ENCODE measurements at regions not wholly inside any gene's neighbourhood (a gene's known extent, or its start where the extent isn't known, plus 50 kb on each side); places are given as distances from the start of the nearest gene placed in this dataset.

GRCh38 chr16:85990861-85991301, 91.9 kb downstream of the IRF8 start:
- DNase-seq (ENCODE audit: low spot score), result no peak

GRCh38 chr16:85991425-85991824, 92.5 kb downstream of the IRF8 start:
- DNase-seq (ENCODE audit: low spot score), result no peak

GRCh38 chr16:85991856-85992255, 92.9 kb downstream of the IRF8 start:
- no peak for DNase-seq (ENCODE audit: low spot score)

DNA sequence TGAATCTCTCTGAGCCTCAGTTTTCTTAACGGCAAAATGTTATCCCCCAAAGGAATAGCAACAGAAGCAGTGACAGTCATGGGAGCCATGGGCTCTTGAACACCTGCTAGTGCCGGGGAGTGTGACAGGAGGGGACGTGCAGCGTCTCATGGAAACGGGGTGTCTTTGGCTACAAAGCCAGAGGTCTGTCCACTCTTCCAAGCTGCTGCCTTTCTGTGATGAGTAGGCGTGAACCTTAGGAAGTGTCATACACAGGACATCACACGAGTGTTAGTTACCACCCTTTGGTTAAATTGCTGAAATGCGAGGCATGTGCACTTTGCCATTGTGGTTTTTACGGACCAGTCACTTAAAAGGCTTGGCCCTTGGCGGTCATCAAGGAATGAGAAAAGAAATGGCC, 93.4 kb downstream of the IRF8 start:
- no peak for DNase-seq (ENCODE audit: low spot score)

DNA sequence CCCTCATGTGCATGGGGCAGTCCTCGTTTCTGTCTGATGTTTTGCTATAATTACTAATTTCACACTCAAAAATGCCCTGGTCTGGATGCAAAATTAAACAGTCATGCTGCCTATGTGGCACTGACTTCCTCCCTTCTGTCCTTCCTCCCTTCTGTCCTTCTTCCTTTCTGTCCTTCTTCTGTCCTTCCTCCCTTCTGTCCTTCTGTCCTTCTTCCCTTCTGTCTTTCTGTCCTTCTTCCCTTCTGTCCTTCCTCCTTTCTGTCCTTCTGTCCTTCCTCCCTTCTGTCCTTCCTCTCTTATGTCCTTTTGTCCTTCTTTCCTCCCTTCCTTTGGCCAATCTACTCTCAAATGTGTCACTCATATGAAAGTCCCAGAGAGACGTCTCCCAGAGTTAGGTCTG, 93.8 kb downstream of the IRF8 start:
- DNase-seq (ENCODE audit: low spot score), result no peak

DNA sequence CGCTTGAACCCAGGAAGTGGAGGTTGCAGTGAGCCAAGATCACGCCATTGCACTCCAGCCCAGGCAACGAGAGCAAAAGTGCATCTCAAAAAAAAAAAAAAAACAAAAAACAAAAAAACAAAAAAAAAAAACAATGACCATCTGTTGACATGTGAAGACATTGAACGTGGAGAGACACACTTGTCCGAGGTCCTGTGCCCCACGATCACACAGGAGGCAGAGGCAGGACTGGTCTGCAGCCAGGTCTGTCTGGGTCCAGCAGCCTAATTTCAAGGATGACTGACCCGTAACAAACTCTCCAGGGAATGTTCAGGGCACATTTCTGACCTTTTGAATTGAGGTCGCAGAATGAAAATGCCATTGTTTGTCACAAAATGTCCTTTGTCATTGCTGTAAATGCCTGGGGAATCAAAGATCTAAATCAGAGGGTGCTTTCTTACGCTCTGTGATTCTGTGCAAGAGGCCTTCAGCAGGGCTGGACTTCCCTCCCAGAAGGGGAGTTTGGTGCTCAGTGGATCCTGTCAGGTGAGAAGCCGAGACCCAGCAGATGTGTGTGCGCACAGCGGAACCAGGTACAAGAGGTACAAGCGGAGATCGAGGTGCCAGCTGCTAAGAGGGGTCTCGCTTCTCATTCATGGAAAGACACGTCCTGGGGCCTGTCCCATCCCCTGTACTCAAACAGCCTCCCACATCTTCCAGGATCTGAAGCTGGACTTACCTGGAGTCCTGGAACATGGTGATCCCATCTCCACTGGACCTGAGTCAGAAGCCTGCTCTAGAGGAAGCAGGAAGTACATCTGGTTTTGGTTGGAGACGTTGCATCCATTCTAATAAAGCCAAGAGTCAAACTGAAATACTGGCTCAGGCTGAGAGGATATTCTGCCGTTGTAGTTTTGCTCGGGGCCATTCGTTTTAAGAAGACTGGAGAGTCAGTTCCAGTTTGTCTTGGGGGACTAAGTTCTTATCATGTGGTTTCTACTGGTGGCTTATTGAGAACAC, 95.8 kb downstream of the IRF8 start:
- DNase-seq (ENCODE audit: low spot score), result no peak

DNA sequence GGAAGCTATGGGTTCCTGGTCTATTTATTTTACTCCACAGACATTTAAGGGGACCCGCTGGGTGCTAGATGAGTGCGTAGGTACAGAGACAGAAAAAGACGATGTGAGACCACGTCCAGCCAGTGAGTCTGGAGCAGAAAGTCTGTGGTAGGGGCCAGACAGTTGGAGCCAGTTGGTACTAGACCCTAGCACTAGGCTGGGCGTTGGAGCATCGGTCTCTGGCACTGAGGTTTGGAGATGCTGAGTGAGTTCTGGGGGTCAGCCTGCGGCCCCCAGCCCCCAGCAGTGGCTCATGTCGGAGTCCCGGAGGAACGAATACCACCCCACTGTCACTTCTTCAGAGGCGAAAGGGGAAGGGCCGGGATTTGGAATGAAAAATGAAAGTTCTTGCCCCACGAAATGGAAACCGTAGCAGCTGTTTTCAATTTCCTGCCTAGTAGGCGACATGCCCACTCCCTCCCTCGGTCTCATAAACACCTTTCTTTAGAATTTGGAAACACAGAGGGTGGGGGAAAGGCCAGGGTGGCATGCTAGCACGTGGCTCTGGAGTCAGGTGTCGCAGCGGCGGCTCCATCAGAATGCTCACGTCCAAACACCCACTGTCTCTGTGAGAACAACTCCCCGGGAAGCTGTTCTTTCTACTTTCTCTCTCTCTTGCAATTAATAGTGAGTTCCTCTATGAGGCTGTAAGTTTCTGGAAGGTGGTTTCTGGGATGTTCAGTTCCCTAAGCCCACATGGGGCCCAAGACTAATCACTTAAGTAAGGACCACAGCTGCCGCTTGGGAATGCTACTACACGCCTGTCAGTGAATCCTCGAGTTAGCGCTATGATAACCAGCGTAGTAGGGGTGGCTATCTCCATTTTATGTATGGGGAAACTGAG, 96.8 kb downstream of the IRF8 start:
- no peak for DNase-seq (ENCODE audit: low spot score)

DNA sequence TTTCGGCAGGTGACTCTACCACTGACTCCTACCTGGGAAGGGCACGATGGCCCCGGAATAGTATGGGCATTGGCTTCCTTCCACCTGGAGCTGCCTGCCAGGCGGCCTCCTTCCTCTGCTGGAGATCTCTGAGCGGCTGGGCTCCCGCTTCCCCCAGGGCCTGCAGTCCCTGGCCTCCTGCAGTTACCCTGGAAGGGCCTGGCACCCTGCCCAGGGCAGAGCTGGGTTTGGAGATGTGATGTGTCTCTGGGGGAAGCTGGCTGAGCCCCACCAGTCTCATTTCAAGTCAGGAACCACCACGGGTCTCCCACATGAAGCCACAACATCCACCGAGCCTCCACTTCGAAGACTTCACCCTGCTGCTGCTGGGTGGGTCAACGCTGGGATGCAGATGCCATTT, 97.9 kb downstream of the IRF8 start:
- DNase-seq (ENCODE audit: low spot score), result no peak

DNA sequence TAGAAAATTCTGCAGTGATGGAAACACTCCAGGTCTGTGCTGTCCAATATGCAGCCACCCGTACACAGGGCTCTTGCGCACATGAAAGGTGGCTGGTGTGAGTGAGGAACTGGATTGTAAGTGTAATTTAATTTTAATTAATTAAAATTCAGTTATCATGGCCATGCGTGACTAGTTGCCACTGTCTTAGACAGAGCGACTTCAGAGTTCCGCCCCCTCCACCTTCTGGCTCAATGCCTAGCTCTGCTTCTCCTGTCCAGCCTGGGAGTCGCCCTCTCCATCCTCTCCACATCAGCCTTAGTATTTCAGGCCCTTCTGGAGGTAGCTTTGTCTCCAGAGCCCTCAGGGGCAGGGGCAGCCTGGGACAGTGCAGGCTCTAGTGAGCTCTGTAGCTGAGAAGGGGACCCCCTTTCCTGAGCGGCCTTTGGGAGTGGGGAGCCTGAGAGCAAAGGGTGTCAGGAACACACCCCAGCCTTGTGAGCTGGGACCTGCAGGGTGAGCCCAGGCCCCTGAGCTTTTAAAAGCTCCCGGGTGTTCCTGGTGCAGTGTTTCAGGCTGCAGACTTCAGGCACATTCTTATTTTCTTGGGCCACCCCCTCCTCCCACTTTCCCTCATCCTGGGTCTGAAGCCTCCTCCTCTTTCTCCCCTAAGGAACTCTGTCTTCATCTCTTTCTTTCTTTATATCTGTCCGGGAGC, 99.4 kb downstream of the IRF8 start:
- DNase-seq (ENCODE audit: low spot score), result no peak

DNA sequence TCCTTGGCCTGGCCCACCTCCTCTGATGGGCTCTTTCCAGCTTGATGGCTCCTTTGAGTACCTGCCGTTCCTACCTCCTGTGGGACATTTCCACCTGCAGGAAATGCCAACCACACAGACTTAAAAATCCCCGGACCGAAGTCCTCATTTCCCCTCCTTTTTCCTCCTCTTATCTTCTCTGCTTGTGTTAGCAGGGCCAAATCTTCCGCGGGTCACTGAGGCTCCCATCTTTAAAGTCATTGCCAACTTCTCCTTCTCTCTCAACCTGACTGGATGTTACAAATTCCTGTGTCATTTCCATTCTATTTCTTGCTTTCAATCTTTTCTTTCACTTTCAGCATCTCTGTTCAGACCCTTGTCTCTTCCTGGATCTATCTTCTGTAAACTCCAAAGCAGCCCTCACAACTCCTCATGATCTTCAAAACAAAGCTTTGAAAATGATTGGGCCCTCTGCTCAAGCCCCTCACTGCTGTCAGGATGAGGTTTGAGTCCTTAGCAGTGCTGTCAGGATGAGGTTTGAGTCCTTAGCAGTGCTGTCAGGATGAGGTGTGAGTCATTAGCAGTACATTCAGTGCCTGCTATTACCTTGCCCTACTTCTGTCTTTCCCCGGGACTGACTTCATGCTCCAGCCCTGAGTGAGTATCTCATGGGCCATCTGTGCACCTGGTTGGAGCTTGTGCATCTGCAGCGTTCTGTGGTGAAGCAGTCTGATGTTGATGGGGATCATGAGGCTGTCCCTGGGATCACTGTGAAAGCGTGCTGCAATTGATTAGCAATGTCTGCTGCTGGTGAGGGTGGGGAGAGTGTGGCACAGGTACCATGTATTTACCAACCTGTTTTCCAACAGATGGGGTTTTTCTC, 100.1 kb downstream of the IRF8 start:
- DNase-seq (ENCODE audit: low spot score), result no peak

DNA sequence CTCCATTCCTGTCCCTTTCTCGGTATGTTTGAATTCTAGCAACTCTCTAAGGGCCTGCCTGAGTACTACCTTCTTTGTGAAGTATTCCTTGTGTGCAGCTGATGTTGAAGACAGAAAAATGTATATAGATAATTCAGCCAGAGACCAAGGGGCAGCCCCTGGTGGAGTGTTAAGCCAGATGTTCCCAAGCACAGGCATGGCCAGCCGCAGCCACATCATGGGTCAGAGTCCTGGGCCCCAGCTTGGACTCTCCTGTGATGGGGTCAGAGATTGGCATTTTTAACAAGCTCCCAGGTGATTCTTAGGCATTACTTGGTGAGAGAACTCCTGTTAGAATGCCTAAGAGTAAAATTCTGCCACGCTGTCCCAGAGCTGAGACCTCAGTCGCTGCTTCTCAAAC, 100.8 kb downstream of the IRF8 start:
- no peak for DNase-seq (ENCODE audit: low spot score)

GRCh38 chr16:86002178-86002900, 103.4 kb downstream of the IRF8 start:
- no peak for DNase-seq (ENCODE audit: low spot score)

GRCh38 chr16:86007524-86007923, 108.6 kb downstream of the IRF8 start:
- DNase-seq (ENCODE audit: low spot score), result no peak

- DNase-seq (ENCODE audit: low spot score), result no peak
Observed at GRCh38 chr16:86010680-86011141, 111.7 kb downstream of the IRF8 start.

DNA sequence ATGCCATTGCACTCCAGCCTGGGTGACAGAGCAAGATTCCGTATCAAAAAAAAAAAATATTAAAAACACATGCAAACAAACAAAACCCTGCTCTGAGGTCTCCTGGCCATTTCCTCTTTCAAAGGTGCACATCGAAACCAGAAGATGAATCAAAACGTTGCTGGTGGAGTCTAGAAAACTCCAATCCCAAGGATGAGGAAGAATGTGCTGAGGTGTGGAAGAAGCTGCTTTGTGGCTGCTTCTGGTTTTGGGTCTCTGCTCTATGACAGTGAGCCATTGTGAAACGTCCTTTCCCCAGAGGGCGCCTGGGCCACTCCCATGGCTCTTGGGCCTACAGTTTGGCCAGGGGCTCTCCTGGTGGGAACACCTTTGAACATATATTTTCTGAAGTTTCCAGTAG, 112.6 kb downstream of the IRF8 start:
- no peak for DNase-seq (ENCODE audit: low spot score)

GRCh38 chr16:86012221-86012620, 113.3 kb downstream of the IRF8 start:
- no peak for DNase-seq (ENCODE audit: low spot score)

GRCh38 chr16:86013867-86014266, 114.9 kb downstream of the IRF8 start:
- DNase-seq (ENCODE audit: low spot score), result no peak

DNA sequence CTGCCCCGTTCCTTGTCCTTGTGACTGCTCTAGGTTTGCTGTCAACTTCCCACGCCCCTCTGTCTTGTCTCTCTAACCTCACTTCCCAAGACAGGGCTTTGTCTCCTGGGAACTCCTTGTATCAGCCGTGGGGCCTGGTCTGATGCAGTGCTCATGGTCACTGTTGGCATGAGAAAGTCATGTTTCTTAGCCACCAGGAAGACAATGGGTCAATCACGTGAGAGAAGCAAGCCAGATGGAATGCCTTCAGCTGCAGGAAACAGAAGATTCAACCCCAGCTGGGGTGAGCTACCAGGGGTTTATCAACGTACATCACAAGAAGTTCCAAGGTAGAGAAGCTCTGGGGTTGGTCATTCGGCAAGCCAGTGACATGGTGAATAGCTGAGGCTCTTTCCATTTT, 116.6 kb downstream of the IRF8 start:
- no peak for DNase-seq (ENCODE audit: low spot score)

- DNase-seq (ENCODE audit: low spot score), result peak; percentile 65
Observed at GRCh38 chr16:86016201-86016965, 117.4 kb downstream of the IRF8 start.

DNA sequence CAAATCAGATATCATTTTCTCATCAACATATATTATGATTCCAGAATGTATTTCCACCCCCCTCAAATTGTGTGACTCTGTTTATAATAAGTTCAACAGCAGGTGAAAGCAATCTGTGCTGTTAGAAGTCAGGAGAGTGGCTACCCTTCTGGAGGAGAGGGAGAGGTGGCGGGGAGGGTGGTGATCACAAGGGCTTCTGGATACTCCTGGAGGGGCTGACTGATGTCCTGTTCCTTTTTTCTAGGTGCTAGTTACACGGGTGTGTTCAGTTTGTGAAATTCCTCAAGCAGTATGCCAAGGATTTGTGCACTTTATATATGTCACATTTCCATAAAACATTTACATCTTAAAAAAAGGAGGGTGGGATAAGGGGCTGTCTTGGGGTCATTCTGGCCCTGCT, 119.1 kb downstream of the IRF8 start:
- no peak for DNase-seq (ENCODE audit: low spot score)

Data from LoVo (cell line).